ENCODE measurements at regions not wholly inside any gene's neighbourhood (a gene's known extent, or its start where the extent isn't known, plus 50 kb on each side); places are given as distances from the start of the nearest gene placed in this dataset.

DNA sequence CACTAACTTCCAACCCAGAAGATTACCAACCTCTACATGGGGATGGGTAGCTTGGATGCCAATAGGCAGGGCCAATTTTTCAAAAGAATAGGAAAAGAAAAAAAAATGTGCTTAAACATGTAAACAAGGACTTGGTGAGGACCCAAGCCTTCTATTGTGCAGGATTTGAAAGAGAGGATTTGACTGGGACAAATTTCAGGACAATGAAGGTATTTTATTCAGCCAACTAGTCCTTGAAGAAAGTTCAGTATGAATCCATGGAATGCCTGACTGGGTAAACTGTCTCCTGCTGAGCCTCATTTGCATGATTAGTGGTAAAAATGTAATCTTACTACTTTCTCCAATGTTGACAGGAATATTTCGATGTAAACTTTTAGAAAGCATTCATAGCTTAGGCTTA, 192.5 kb upstream of the RORB start:
- no peak overlapping the region for H3K27ac ChIP-seq
- no peak for TF ChIP-seq ZFX (IDR thresholded peaks at IDR 0.05)
- TF ChIP-seq, protein P1, sequence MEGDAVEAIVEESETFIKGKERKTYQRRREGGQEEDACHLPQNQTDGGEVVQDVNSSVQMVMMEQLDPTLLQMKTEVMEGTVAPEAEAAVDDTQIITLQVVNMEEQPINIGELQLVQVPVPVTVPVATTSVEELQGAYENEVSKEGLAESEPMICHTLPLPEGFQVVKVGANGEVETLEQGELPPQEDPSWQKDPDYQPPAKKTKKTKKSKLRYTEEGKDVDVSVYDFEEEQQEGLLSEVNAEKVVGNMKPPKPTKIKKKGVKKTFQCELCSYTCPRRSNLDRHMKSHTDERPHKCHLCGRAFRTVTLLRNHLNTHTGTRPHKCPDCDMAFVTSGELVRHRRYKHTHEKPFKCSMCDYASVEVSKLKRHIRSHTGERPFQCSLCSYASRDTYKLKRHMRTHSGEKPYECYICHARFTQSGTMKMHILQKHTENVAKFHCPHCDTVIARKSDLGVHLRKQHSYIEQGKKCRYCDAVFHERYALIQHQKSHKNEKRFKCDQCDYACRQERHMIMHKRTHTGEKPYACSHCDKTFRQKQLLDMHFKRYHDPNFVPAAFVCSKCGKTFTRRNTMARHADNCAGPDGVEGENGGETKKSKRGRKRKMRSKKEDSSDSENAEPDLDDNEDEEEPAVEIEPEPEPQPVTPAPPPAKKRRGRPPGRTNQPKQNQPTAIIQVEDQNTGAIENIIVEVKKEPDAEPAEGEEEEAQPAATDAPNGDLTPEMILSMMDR (conservative IDR thresholded peaks at IDR 0.05) = no peak

DNA sequence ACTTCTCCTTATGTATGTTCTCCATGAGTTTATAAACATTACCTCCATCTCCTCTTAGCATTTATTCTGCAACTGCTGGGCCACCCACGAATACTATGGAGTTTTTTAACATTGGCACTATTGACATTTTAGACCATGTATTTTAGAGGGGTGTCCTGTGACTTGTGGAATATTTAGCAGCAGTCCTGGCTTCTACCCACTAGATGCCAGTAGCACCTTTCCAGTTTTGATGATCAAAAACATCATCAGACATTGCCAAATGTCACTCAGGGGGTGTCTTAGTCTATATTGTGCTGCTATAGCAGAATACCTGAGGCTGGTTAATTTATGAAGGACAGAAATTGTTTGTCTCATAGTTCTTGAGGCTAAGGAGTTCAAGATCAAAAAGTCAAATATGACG, 187.5 kb upstream of the RORB start:
- TF ChIP-seq ZFX (IDR thresholded peaks at IDR 0.05) = no peak
- TF ChIP-seq, protein P1 (conservative IDR thresholded peaks at IDR 0.05) = 0 out of 2 replicates have a peak, but pooled peaks have one; percentile 12
- no peak overlapping the region for H3K27ac ChIP-seq

DNA sequence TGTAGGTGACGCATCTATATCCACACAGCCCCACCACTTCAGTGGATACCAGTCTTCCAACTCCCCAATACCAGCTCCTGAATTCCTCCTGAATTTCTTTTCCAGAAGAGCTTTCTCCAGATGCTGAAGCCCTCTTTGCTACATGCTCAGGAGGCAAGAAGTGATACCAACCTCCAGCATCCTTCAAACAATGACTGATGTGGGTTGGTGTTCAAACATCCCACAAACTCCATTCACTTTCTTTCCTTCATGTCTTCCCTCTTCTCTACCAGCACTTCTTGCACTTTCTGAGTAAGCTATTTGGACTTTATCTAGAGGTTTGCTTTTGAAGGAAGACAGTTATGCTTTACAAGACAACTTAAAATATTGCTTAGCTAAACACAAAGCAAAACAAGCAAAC, 179.9 kb upstream of the RORB start:
- TF ChIP-seq, protein P1 (conservative IDR thresholded peaks at IDR 0.05) = no peak
- TF ChIP-seq ZFX (IDR thresholded peaks at IDR 0.05) = no peak
- H3K27ac ChIP-seq = no peak overlapping the region

DNA sequence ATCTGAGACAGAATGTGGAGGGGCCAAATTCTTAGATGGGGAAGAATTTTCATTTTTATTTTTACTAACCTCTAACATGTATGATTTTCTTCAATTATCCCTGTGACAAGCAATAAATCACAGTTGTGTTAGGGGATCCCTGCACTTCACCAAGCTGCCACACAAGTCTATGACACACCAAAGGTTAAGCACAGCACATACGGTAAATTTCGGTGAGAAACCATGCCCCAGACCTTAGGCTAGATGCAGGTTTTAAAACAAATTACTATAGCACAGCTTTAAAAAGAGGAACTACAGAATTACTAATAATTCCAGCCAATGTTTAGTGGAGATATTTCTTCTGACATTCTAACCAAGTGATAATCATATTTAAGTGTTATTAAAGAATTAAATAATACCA, 175.7 kb upstream of the RORB start:
- H3K27ac ChIP-seq = no peak overlapping the region
- TF ChIP-seq, protein P1 (conservative IDR thresholded peaks at IDR 0.05) = no peak
- TF ChIP-seq ZFX (IDR thresholded peaks at IDR 0.05) = no peak

DNA sequence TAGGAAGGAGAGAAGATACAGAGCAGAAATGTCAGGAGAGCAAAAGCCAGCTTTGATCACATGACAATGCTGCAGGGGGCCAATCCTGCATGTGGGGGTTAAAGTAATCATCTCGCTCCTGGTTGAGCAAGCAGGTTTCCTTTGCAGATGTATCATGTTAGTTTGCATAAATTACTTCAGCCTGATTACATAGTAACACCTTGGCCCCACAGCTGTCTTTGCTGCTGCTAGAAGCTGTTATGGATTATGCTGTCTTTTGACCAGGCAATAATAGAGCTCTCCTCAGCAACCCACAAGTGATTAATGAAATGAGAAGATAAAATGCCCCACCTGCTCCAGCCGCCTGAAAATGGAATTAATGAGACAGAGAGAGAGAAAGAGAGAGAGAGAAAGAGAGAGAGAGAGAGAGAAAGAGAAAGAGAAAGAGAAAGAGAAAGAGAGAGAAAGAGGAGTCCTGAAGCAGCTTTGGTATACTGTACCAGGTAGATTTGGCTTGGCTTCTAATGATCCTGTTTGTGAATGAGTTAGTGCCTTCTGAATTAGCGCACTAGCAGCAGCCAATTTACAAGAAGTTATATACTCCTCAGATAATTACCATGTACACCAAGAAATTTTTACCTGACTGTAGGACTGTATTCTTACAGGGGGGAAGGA, 174.3 kb upstream of the RORB start:
- no peak overlapping the region for H3K27ac ChIP-seq
- TF ChIP-seq ZFX (IDR thresholded peaks at IDR 0.05) = no peak
- TF ChIP-seq, protein P1 (conservative IDR thresholded peaks at IDR 0.05) = no peak

DNA sequence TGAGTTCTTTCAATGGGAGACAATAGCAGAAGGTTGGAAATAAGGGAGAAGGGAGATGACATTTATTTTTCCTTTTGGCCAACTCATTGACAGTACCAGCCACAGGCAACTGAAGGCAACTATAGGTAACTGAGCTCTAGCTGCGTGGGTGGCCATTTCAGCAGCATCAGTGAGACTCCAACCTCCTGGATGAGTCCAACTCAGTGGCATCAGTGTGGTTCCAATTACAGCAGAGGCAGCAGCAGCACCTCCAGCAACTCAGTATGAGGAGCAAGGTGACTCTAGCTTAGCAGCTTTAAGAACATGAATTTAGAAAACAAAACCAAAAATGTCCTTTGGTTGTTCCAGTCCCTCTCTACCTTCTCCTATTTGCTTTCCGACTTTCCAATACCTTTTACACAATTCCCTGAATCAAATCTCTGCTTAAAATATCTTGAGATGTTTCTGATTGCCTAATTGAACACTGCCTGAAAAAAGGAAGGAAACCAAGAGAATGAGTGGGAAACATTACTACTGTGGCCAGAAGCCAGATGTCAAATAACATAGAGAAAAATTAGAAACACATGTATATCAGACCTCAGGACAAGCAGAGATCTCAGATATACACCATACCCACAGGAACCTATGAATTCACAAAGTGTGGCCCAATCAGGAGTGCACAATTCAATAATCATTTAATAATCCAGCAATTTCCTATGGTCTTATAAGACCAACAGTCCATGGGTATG, 166.5 kb upstream of the RORB start:
- TF ChIP-seq, protein P1 (conservative IDR thresholded peaks at IDR 0.05) = no peak
- TF ChIP-seq ZFX (IDR thresholded peaks at IDR 0.05) = no peak
- no peak overlapping the region for H3K27ac ChIP-seq

DNA sequence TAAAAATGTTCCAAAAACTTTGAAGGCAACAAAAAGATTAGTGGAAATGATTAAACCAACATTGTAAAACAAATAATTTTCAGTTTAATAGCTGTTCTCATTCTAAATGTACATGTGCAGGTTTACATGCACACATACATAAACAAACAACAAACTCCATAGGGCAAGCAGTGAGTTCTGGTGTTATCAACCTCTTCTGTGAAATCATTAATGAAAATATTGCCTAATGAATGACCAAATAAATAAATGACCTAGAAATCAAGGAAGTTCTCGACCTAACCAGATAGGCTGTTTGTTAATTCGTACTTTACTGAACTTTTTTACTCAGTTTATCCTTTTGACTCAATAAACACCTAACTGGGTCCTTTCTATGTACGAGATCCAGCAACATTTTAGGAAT, 165.5 kb upstream of the RORB start:
- TF ChIP-seq ZFX (IDR thresholded peaks at IDR 0.05) = no peak
- TF ChIP-seq, protein P1 (conservative IDR thresholded peaks at IDR 0.05) = no peak
- no peak overlapping the region for H3K27ac ChIP-seq

All from C4-2B (cell line).